T-helper 2 cell treated with Interferon-gamma antibody and Interleukin-4, amounts not matched to agents 100 ng/mL and 5 ng/mL, for 36 hours (primary cell): ENCODE measurements at regions not wholly inside any gene's neighbourhood (a gene's known extent, or its start where the extent isn't known, plus 50 kb on each side); places are given as distances from the start of the nearest gene placed in this dataset.

ENCODE experiments used
- intact Hi-C: fragments of 100-400 bp; cut with micrococcal nuclease; formaldehyde crosslinking; loops from one replicate; pipeline ENCODE4 v1.15.1; 2023

- intact Hi-C loops = no loop called here
Observed at GRCh38 chr2:117703858-117704257, 110.6 kb upstream of the DDX18 start.

DNA sequence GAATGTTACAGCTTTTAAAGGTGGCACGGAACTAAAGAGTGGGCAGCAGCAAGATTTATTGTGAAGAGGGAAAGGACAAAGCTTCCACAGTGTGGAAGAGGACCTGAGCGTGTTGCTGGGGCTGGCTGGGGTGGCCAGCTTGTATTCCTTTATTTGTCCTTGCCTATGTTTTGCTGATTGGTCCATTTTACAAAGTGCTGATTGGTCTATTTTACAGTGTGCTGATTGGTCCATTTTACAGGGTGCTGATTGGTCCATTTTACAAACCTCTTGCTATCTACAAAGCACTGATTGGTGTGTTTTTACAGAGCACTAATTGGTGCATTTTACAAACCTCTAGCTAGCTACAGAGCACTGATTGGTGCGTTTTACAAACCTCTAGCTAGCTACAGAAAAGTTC lies 109.7 kb upstream of the DDX18 start:
- intact Hi-C loops = no loop called here

- intact Hi-C loops = no loop called here
Observed at GRCh38 chr2:117707874-117708273, 106.6 kb upstream of the DDX18 start.

DNA sequence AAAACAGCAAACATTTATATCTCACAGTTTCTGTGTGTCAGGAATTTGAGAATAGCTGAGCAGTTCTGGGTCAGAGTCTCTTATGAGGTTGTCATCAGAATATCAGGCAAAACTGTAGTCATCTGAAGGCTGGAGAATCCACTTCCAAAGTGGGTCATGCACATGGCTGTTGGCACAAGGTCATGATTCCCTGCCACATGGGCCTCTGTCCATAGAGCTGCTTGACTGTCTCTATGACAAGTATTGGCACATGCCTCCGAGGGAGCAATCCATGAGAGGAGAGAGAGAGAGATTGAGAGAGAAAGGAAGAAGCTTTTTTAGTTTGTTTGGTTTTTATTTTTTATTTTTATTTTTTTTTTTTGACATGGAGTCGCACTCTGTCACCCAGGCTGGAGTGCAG lies 101.8 kb upstream of the DDX18 start:
- intact Hi-C loops = no loop called here

- intact Hi-C loops = no loop called here
Observed at GRCh38 chr2:117714110-117714509, 100.4 kb upstream of the DDX18 start.

DNA sequence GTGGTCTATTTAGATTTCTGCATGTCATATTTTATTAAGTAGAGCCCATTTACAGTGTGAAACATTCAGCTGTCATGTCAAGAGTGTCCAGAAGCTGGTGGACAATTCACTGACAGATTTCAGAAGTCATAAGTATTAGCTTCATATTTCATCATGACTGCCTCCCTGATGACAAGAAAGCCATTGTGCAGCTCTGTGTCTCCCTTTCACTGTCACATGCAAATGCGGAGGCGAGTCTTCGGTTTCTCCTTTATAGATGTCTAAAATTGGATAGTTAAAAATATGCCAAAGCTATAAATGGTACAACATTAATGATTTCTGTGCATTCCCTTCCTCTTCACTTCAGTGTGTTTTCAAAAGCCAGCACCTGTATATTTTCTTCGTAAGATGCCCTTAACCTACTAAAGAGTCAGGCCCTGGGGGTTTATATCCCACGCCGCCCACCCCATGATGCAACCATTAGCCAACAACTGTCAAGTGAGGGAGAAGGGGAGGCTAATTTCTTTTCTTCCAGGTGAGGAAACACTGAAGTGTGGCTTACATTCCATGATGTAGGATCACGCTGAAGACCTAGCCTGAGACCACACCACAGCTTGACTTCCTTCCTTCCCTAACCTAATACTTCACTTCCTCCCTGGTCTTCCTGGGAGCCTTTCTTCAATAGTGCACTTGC lies 99.6 kb upstream of the DDX18 start:
- intact Hi-C loops = no loop called here

- intact Hi-C loops = no loop called here
Observed at GRCh38 chr2:117716505-117716904, 98.0 kb upstream of the DDX18 start.

DNA sequence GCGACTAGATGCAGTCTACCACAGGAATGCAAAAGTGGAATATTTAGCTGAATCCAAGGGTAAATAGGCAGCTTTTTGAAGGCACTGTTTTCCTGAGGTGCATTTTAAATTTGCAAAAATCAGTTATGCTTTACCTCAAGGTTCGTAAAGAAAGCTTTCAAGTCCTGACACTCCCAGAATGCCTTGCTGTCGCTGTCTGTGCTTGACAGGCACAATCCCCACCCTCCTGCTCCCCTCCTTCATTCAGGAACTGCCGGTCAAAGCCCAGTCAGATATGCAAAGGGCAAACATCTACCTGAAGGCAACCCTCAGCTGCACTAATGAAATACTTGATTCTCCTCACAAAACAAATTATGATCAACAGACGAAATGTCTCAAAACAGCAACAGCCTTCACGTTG lies 97.4 kb upstream of the DDX18 start:
- intact Hi-C loops = no loop called here

- intact Hi-C loops = no loop called here
Observed at GRCh38 chr2:117718048-117718447, 96.4 kb upstream of the DDX18 start.

DNA sequence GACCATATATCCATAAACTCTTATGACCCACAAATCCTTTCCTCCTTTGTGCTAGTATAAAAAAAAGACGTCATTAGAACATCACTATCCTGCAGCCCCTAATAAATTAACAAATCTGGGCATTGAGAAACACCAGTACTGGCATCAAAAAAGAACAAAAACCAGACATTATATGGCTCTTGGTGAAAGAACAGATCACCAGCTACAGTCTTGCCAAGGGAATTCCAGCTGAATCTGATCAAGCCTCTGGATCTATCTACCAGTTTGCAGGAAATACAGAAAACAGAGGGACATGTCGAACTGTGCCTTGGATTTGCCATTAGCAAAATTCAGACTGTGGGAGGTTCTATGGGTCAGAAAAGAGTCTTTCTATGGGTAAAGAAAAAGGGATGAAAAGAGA lies 93.7 kb upstream of the DDX18 start:
- intact Hi-C loops = loop anchor here (10.0 kb wide), 1 partner anchor 186 kb away; no protein-coding TSS in a partner anchor

DNA sequence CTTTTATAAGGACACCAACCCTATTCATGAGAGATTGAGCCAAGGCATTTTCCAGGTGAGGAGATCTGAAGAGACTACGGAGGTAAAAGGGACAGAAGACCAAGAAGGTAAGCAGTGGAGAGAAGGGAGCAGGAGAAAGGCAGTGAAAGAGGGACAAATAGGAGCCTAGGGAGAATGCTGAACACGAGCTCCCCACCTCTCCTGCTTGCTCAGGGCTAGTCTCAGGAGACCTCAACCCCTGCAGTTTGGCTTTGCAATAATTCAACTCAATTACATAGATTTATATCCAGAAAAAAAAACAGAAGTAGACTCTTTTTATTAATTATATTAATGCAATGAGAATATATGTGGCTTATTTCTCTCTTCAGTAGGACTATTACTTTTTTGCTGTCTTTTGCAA lies 91.0 kb upstream of the DDX18 start:
- intact Hi-C loops = loop anchor here (10.0 kb wide), 1 partner anchor 189 kb away; no protein-coding TSS in a partner anchor

GRCh38 chr2:117723888-117724434 lies 90.5 kb upstream of the DDX18 start:
- intact Hi-C loops = loop anchor here (10.0 kb wide), 1 partner anchor 189 kb away; no protein-coding TSS in a partner anchor

DNA sequence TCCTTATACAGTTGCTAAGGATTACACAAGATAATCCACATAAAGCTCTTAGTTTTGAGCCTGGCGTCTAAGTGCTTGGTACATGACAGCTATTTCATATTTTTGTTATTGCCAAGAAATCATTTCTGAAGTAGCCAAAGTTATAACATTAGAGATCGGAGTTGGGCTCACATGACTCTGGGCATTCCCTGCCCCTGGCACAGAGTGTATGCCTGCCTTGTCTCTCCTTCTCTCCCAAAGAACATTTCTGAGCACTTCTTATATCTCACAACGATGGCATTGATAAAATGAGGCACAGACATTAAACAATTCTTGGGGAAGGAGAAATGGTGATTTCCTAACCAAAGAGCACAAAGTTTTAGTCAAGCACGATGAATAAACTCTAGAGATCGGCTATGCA lies 87.7 kb upstream of the DDX18 start:
- intact Hi-C loops = loop anchor here (10.0 kb wide), 1 partner anchor 192 kb away; no protein-coding TSS in a partner anchor

GRCh38 chr2:117737846-117738245 lies 76.6 kb upstream of the DDX18 start:
- intact Hi-C loops = no loop called here

DNA sequence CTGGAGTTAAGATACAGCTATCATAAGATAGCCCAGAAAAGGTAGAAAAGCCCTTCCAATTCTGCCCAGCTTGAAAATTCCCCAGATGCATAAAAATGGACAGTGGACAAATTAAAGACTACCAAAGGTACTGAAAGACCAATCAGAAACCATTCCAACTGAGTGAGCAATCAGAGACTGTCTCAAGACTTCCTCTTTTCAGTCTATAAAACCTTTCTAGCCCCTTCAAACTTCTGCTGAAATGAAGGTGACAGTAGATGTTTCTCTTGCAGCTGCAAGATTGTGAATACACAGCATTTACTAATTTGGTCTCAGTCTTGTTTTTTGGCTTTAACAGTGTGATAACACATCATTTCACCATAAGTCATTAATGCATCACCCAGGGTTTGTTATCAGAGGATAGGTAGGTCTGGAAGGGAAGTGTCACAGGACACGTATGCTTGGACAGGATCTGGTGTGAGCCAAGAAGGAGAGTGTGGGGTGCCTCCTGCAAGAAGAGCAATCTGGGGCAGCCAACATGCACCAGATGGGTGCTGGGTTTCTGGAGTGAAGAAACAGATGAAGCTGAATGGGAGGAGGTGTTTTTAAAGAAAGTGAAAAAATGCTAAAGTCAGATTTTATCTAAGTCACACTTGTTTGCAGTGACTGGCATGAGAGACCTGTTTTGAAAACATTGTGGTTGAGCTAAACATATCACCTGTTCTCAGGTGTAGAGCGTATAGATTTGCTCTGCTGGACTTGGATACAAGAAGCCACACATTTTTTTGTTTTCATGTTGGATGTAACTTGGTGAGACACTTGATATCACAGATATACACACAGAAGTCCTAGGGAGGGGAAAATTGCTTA lies 75.3 kb upstream of the DDX18 start:
- intact Hi-C loops = no loop called here

DNA sequence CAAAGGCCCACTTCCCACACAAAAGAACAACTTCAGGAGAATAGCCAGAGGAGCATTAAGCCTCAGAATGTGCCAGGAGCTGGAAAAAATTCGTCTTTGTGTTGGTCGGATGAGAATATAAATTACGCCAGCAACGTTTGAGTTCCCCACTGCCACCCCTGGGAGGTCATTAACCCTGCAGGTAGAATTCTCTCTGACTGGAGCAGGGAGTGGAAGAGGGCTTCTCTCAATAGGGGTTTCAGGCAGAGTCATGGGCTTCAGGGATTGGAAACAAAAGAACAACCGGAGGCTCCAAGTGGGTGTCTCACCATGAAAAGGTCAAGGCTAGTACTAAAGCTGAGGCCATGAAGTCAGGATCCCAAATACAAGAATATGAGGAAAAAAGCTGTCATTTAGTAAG lies 69.0 kb upstream of the DDX18 start:
- intact Hi-C loops = no loop called here

DNA sequence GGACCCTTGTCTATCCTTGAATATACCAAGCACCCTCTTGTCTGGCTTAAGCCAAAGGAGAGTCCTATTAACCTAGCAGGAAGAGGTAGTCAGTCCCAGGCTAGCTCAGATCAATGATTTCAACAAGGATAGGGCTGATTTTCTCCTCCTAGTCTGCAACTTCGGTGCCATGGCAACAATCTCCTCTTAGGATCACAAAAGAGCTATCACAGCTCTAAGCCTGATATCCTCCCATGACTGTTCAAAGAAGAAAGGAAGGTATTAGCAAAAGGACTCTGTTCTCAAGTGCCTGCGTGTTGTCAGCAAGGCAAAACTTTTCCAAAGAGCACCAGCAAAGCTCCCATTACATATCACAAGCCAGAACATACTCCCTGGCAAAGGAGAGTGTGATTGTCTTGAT lies 58.7 kb upstream of the DDX18 start:
- intact Hi-C loops = no loop called here

DNA sequence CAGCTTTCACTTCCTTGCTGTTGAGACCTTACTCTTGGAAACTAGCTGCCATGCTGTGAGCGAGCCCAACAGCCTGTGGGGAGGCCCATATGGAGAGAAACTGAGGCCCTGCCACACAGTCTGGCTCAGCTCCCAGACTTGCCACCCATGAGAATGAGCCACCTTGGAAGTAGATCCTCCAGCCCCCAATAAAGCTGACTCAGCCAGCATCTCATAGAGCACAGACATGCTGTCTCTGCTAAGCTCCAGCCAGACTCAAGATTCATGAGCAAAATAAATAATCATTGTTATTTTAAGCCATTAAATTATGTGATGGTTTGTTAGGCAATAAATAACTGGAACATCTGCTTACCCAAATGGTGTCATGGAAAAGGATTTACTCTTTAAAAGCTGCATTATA lies 53.6 kb upstream of the DDX18 start:
- intact Hi-C loops = no loop called here

GRCh38 chr2:117762454-117762853 lies 52.0 kb upstream of the DDX18 start:
- intact Hi-C loops = no loop called here

DNA sequence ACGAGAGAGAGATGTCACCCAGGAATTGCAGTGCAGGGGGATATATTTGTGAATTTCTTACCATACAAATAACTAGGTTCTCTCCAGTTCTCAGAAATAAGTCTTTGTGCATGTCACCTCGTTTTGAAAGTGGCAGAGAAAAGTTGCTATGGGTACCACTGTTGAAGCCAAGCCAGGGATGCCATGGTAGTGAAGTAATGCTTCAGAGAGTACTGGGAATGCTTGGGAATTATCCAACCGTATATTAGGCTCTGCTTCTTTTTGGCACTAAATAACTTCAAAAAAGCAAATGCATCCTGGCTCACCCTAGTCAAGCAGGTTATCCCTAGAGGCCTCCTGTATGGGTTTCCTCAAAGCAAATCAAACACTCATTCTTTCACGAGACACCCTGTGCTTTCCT lies 50.7 kb upstream of the DDX18 start:
- intact Hi-C loops = no loop called here
